LNCAP (cell line): ENCODE measurements at regions not wholly inside any gene's neighbourhood (a gene's known extent, or its start where the extent isn't known, plus 50 kb on each side); places are given as distances from the start of the nearest gene placed in this dataset.
A peak's percentile ranks its signal among the peaks of the same experiment; 100 is the strongest.

ENCODE experiments used
- TF ChIP-seq, protein P1 (sequence below): fragments of 450-650 bp; IDR thresholded peaks from 2 replicates; pipeline ENCODE4 v1.5.1; 2017; ENCODE audit warnings: mild to moderate bottlenecking

DNA sequence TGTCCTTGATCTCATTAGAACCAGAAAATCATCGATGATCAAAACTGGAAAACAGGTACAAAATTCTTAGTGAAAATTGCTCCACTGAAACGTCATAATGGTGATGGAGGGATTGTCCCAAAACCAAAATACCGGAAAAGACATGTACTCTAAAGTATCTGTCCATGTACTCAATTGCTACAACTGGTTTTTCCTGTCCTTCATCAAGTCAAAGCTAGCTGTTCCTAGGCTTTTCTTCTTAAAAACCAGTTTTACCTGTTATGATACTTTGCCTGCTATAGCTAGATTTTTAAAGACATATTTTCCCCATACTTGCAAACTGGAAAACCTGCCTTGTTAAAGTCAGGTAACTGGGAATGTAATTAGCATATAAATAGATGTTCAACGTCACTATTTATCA, 50.5 kb upstream of the LRRC1 start:
- TF ChIP-seq, protein P1, sequence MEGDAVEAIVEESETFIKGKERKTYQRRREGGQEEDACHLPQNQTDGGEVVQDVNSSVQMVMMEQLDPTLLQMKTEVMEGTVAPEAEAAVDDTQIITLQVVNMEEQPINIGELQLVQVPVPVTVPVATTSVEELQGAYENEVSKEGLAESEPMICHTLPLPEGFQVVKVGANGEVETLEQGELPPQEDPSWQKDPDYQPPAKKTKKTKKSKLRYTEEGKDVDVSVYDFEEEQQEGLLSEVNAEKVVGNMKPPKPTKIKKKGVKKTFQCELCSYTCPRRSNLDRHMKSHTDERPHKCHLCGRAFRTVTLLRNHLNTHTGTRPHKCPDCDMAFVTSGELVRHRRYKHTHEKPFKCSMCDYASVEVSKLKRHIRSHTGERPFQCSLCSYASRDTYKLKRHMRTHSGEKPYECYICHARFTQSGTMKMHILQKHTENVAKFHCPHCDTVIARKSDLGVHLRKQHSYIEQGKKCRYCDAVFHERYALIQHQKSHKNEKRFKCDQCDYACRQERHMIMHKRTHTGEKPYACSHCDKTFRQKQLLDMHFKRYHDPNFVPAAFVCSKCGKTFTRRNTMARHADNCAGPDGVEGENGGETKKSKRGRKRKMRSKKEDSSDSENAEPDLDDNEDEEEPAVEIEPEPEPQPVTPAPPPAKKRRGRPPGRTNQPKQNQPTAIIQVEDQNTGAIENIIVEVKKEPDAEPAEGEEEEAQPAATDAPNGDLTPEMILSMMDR, result no peak

DNA sequence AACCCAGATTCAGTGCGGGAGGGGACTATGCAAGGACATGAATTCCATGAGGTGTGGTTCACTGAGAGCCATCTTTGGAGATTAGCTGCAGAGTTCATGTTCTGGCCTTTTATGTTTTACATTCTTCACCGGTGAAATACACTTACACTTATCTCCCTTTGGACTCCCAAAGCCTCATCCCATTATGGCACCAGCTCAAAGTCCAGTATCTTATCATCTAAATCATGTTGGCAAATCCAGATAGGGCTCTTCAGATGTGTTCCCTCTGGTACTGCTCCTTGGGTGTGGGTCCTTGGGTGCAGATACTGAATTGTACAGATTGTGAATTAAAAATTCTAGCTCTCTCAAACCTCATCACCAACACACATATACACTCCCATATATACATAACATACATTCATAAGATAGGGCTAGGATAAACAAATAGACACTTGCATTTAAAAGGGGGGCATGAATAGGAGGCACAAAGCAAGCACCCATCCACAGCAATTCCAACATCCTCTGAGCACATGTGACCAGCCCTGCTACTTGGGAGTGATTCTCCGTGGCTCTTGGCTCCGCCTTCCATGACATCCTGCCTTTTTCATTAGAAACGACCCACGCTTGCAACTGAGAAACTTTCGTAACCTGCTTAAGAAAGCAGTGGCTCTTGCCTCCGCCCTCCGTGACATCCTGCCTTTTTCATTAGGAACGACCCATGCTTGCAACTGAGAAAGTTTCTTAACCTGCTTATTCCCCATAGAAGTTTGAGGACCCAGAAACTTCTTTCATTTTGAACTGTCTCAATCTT, 53.6 kb upstream of the LRRC1 start:
- TF ChIP-seq, protein P1, result no peak

DNA sequence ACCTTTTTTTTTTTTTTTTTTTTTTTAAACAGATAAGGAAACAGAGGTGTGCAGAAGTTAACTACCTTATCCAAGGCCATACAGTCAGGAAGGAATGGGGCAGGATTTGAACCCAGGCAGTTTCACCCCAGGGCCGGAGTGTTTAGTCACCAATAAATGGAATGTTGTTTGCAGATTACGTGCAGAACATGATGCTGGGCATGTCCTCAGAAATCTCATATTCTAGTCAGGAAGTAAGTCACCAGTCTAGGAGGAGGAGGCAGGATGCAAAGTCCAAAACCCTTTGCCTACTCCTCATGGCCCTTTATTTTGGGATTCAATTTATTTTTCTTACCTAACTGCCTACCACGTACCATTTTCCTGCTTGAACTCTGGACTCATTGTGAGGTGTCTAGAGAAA, 57.1 kb upstream of the LRRC1 start:
- TF ChIP-seq, protein P1, result no peak

DNA sequence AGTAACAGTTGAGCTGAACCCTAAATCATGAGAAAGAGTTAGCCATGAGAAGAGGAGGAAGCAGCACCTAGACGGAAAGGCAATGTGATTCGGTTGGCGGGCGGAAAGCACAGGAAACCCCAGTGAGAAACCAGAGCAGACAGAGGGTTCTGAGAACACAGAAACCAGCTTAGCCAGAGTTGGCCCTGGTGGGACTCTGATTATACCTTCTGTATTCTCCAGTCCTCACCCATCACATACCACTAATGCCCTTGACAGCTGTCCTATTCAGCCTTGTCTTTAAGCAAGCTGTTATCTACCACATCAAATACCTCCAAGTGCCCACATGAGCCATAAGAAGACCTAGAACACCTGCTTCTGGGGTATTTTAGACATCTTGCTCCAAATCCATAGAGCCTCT, 58.9 kb upstream of the LRRC1 start:
- TF ChIP-seq, protein P1, result no peak

DNA sequence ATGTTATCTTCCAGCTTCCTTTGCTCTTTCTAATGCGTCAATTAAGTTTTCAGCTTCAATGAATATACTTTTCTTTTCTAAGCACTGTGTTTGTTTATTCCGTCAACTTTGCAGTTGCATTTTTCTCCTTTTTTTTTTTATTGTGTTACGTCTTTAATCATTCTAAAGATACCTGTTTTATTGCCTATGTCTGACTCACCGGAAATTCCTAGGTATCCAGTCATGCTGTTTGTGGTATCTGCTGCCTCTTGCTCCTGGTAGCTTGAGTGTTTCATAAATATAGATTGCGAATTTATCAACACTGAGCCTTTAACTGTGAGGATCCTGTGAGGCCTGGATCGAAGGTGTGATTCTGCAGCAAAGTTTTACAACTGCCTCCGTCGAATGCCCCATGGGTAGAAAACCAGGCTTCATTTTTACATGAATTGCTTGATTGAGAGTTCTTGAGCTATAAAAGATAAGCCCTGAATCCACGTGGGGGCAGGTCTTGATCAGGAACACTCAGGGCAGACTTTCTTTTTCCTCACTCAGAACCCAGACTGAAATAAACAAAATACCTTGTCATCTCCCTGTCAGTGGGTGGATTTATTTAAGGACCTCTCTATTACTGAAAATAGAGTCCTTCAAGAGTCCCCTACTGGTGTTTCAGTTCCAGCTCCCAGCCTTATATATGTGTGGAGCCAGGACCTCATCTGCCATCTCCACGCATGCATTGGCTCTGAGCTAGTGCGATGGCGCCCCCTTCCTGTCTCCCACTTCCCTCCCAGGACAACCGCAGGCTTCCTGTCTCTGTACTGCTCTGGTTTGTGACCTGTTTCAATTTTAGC, 60.1 kb upstream of the LRRC1 start:
- TF ChIP-seq, protein P1, result peak; percentile 26; the same call in 1 of the 2 replicates

DNA sequence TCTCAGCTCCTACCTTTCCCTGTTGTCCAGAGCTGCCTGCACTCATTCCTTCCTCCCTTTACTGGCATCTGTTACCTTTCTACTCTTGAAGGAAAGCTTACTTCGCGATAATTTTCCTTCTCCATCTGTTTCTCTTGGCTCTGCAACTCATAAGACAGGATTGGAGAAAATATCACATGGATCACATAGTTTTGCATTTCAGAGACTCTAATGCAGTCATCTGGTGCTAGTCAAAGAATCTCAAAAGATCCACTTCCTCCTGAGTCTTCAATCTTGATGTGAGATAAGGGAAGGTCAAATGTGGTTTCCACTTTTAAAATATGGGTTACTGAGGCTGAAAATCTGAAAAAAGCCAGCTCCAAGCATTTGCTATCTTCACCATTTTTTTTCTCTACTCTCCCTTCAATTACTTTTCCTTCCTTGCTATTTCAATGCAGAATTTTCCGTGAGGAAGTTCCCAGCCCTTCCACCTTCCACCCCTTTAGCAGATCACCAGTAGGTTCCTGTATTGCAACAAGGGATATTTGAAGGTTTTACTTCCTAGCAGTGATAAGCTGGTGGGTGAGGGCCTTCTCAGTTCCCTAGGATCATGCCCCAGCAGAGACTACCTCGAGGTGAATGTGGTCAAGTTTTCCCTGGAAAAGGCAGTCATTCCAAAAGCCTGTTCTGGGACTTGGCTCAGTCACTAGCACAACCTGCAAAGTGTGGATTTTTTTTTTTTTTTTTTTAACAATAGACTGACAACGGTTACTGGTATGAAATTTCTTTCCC, 62.8 kb upstream of the LRRC1 start:
- TF ChIP-seq, protein P1, result no peak

DNA sequence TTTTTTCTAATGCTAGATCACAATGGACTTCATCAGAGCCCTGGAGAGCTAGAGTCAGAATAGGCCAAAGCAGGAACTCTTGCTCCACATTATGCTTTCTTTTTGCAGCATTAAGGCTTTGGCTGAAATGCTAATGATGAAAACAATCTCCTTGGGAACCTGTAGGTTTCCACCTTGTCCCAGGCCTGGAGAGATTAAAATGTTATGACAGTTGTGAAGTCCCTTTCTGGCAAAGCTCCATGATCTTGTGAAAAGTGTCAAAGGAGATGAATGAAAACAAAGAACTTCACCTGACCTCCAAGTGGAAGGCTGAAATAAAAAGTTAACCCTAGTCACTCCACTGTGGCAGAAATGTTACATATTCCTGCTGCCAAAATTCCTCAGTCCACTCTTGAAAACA, 64.0 kb upstream of the LRRC1 start:
- TF ChIP-seq, protein P1, result no peak
